ENCODE measurements at regions not wholly inside any gene's neighbourhood (a gene's known extent, or its start where the extent isn't known, plus 50 kb on each side); places are given as distances from the start of the nearest gene placed in this dataset.
A peak's percentile ranks its signal among the peaks of the same experiment; 100 is the strongest.

DNA sequence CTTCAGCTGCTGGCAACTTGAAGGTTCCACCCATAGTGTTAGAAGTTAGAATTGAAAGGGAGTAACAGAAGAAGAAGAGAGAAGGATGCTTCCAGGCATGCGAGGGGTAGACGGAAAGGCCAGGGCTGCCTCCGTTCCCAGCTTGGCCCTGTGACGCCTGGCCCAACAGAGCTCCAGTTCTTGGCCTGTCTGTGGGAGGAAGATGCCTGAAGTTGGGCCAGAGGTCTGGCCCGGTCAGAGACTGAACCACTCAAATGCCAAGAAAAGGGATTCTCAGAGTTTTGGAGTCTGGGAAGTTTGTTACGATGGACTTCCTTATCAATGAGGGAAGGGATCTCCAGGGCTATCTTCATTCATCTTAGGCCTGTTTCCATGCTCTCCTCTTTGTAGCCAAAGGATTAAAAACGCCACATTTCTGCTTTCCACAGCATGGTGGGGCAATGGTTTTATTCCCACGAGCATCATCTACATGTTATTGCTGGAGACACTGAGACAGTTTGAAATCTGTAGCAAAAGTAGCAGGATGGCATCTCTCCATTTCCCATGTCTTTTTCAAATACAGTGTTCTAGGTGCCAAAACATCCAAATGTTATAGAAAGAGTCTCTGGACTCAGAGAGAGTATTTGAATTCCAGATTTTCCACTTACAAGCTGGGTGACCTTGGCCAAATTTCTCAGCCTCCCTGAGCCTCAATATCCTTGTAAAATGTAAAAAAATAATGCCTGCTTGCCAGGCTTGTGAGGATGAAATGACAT is 65.4 kb upstream of the ANKRD55 start:
- WGBS (ENCODE audit: low lambda C conversion rate), result 80% methylated on average over 8 of the region's 8 CpGs
- Histone ChIP-seq H3K27me3 (ENCODE audit: insufficient read depth) (no peaks in the 10 kb centered on the region), H3K4me3 (ENCODE audit: low read depth in 2 of 2, low read length in 1 of 2) (no peak overlapping the region), H3K27ac (ENCODE audit: low read depth in 2 of 2, low read length in 1 of 2) (peak overlapping the region in 1 of 2 experiments; percentile 31; a peak in 1 of 4 replicates), H2AFZ (ENCODE audit: low read depth) (no peak overlapping the region), H3K36me3 (replicated peaks in 1 of 2; ENCODE audit: control insufficient read depth in 1 of 2, insufficient read depth in 2 of 2, low read length in 1 of 2) (no peaks in the 10 kb centered on the region), H3K79me2 (ENCODE audit: insufficient read depth) (no peaks in the 10 kb centered on the region), H3K9me2 (no peaks in the 10 kb centered on the region), H3K9me3 (no peaks in the 10 kb centered on the region), H3K4me2 (no peak overlapping the region), H3F3A (replicated peaks; ENCODE audit: insufficient read depth) (no peaks in the 10 kb centered on the region), H4K20me1 (ENCODE audit: insufficient read depth) (no peaks in the 10 kb centered on the region), H3K9ac (no peak overlapping the region), H3K4me1 (ENCODE audit: control insufficient read depth in 1 of 2, insufficient read depth in 2 of 2, low read depth in 1 of 2, low read length in 1 of 2) (peaks cover 0 to 4% of the 10 kb centered on the region in 2 experiments; a peak in 2 of 4 replicates)
- TF ChIP-seq RXRA (IDR thresholded peaks at IDR 0.05; ENCODE audit: borderline replicate concordance, low read depth) (no peak), NRF1 (IDR thresholded peaks at IDR 0.05; ENCODE audit: low read depth, low read length) (no peak), TCF12 (IDR thresholded peaks at IDR 0.05) (no peak), FOXJ3 (CRISPR knock-in tag; IDR thresholded peaks at IDR 0.05) (no peak), SMC3 (IDR thresholded peaks at IDR 0.05; ENCODE audit: low read depth, low read length) (no peak), RFX5 (IDR thresholded peaks at IDR 0.05; ENCODE audit: low read length) (no peak), RCOR1 (IDR thresholded peaks at IDR 0.05; ENCODE audit: low read length) (no peak), MXI1 (IDR thresholded peaks at IDR 0.05; ENCODE audit: low read depth, low read length) (no peak), CHD2 (IDR thresholded peaks at IDR 0.05; ENCODE audit: low read length, partially characterized antibody) (no peak)
- TF ChIP-seq, protein P1, sequence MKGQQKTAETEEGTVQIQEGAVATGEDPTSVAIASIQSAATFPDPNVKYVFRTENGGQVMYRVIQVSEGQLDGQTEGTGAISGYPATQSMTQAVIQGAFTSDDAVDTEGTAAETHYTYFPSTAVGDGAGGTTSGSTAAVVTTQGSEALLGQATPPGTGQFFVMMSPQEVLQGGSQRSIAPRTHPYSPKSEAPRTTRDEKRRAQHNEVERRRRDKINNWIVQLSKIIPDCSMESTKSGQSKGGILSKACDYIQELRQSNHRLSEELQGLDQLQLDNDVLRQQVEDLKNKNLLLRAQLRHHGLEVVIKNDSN (IDR thresholded peaks at IDR 0.05; ENCODE audit: borderline replicate concordance, low read depth), result no peak
- TF ChIP-seq, protein P2, sequence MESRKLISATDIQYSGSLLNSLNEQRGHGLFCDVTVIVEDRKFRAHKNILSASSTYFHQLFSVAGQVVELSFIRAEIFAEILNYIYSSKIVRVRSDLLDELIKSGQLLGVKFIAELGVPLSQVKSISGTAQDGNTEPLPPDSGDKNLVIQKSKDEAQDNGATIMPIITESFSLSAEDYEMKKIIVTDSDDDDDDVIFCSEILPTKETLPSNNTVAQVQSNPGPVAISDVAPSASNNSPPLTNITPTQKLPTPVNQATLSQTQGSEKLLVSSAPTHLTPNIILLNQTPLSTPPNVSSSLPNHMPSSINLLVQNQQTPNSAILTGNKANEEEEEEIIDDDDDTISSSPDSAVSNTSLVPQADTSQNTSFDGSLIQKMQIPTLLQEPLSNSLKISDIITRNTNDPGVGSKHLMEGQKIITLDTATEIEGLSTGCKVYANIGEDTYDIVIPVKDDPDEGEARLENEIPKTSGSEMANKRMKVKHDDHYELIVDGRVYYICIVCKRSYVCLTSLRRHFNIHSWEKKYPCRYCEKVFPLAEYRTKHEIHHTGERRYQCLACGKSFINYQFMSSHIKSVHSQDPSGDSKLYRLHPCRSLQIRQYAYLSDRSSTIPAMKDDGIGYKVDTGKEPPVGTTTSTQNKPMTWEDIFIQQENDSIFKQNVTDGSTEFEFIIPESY (IDR thresholded peaks at IDR 0.05; ENCODE audit: borderline replicate concordance, low read depth), result no peak
- TF ChIP-seq, protein P3, sequence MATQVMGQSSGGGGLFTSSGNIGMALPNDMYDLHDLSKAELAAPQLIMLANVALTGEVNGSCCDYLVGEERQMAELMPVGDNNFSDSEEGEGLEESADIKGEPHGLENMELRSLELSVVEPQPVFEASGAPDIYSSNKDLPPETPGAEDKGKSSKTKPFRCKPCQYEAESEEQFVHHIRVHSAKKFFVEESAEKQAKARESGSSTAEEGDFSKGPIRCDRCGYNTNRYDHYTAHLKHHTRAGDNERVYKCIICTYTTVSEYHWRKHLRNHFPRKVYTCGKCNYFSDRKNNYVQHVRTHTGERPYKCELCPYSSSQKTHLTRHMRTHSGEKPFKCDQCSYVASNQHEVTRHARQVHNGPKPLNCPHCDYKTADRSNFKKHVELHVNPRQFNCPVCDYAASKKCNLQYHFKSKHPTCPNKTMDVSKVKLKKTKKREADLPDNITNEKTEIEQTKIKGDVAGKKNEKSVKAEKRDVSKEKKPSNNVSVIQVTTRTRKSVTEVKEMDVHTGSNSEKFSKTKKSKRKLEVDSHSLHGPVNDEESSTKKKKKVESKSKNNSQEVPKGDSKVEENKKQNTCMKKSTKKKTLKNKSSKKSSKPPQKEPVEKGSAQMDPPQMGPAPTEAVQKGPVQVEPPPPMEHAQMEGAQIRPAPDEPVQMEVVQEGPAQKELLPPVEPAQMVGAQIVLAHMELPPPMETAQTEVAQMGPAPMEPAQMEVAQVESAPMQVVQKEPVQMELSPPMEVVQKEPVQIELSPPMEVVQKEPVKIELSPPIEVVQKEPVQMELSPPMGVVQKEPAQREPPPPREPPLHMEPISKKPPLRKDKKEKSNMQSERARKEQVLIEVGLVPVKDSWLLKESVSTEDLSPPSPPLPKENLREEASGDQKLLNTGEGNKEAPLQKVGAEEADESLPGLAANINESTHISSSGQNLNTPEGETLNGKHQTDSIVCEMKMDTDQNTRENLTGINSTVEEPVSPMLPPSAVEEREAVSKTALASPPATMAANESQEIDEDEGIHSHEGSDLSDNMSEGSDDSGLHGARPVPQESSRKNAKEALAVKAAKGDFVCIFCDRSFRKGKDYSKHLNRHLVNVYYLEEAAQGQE (IDR thresholded peaks at IDR 0.05; ENCODE audit: low read depth, low read length), result no peak
- DNase-seq, result no peak
- POLR2A ChIA-PET, result no interaction called here
- CTCF ChIA-PET, result no interaction called here
